Neuron (in vitro differentiated cells): ENCODE measurements at regions not wholly inside any gene's neighbourhood (a gene's known extent, or its start where the extent isn't known, plus 50 kb on each side); places are given as distances from the start of the nearest gene placed in this dataset.

Experiments
- H2AFZ ChIP-seq: one replicate; pipeline ENCODE4 v1.6.1; 2013; ENCODE audit warnings: low read depth, mild to moderate bottlenecking, inconsistent platforms, low read length, moderate library complexity
- H3K27me3 ChIP-seq: one replicate; pipeline ENCODE4 v1.6.1; 2013; ENCODE audit warnings: low read length; ENCODE audit not compliant: insufficient read depth
- H3K36me3 ChIP-seq: one replicate; pipeline ENCODE4 v1.6.1; 2013; ENCODE audit warnings: low read length; ENCODE audit not compliant: insufficient read depth
- H3K4me1 ChIP-seq: one replicate; pipeline ENCODE4 v1.6.1; 2013; ENCODE audit warnings: low read length; ENCODE audit not compliant: insufficient read depth
- H3K4me3 ChIP-seq: 2 replicates; pipeline ENCODE4 v1.5.1; 2013; ENCODE audit warnings: mild to moderate bottlenecking, low read length, moderate library complexity
- H3K9me3 ChIP-seq: one replicate; pipeline ENCODE4 v1.6.1; 2013; ENCODE audit warnings: low read length

GRCh38 chr16:73230651-73231050 lies 182.7 kb upstream of the ZFHX3 start:
- Histone ChIP-seq H3K9me3 (peaks cover 2% of the 10 kb centered on the region), H3K4me3 (no peak overlapping the region), H2AFZ (no peak overlapping the region), H3K4me1 (peaks cover 18% of the 10 kb centered on the region), H3K27me3 (no peaks in the 10 kb centered on the region), H3K36me3 (no peaks in the 10 kb centered on the region)

GRCh38 chr16:73228649-73229048 lies 180.7 kb upstream of the ZFHX3 start:
- no peak overlapping the region for H2AFZ ChIP-seq
- H3K36me3 ChIP-seq: no peaks in the 10 kb centered on the region
- H3K4me1 ChIP-seq: peaks cover 5% of the 10 kb centered on the region
- H3K9me3 ChIP-seq: peaks cover 2% of the 10 kb centered on the region
- no peak overlapping the region for H3K4me3 ChIP-seq
- H3K27me3 ChIP-seq: no peaks in the 10 kb centered on the region

GRCh38 chr16:73226675-73227074 lies 178.7 kb upstream of the ZFHX3 start:
- H3K9me3 ChIP-seq: no peaks in the 10 kb centered on the region
- H3K36me3 ChIP-seq: no peaks in the 10 kb centered on the region
- no peak overlapping the region for H3K4me3 ChIP-seq
- no peak overlapping the region for H2AFZ ChIP-seq
- H3K4me1 ChIP-seq: no peaks in the 10 kb centered on the region
- no peaks in the 10 kb centered on the region for H3K27me3 ChIP-seq

- no peak overlapping the region for H3K4me3 ChIP-seq
- no peaks in the 10 kb centered on the region for H3K36me3 ChIP-seq
- H3K4me1 ChIP-seq: no peaks in the 10 kb centered on the region
- no peaks in the 10 kb centered on the region for H3K27me3 ChIP-seq
- H2AFZ ChIP-seq: no peak overlapping the region
- H3K9me3 ChIP-seq: no peaks in the 10 kb centered on the region
Observed at GRCh38 chr16:73225983-73226382, 178.1 kb upstream of the ZFHX3 start.

GRCh38 chr16:73220836-73221235 lies 172.9 kb upstream of the ZFHX3 start:
- no peak overlapping the region for H3K4me3 ChIP-seq
- H3K4me1 ChIP-seq: no peaks in the 10 kb centered on the region
- H3K36me3 ChIP-seq: no peaks in the 10 kb centered on the region
- no peaks in the 10 kb centered on the region for H3K27me3 ChIP-seq
- no peaks in the 10 kb centered on the region for H3K9me3 ChIP-seq
- H2AFZ ChIP-seq: no peak overlapping the region

GRCh38 chr16:73219176-73219575 lies 171.2 kb upstream of the ZFHX3 start:
- H3K36me3 ChIP-seq: no peaks in the 10 kb centered on the region
- no peaks in the 10 kb centered on the region for H3K9me3 ChIP-seq
- H3K27me3 ChIP-seq: no peaks in the 10 kb centered on the region
- H3K4me1 ChIP-seq: no peaks in the 10 kb centered on the region
- no peak overlapping the region for H3K4me3 ChIP-seq
- H2AFZ ChIP-seq: no peak overlapping the region

- H3K4me3 ChIP-seq: no peak overlapping the region
- no peaks in the 10 kb centered on the region for H3K36me3 ChIP-seq
- no peaks in the 10 kb centered on the region for H3K4me1 ChIP-seq
- H3K9me3 ChIP-seq: no peaks in the 10 kb centered on the region
- no peaks in the 10 kb centered on the region for H3K27me3 ChIP-seq
- H2AFZ ChIP-seq: no peak overlapping the region
Observed at GRCh38 chr16:73217654-73218053, 169.7 kb upstream of the ZFHX3 start.

- H3K27me3 ChIP-seq: no peaks in the 10 kb centered on the region
- H2AFZ ChIP-seq: no peak overlapping the region
- no peak overlapping the region for H3K4me3 ChIP-seq
- no peaks in the 10 kb centered on the region for H3K4me1 ChIP-seq
- no peaks in the 10 kb centered on the region for H3K36me3 ChIP-seq
- H3K9me3 ChIP-seq: no peaks in the 10 kb centered on the region
Observed at GRCh38 chr16:73216932-73217331, 169.0 kb upstream of the ZFHX3 start.

GRCh38 chr16:73215678-73216377 lies 167.9 kb upstream of the ZFHX3 start:
- no peak overlapping the region for H2AFZ ChIP-seq
- H3K4me3 ChIP-seq: no peak overlapping the region

GRCh38 chr16:73214825-73215677 lies 167.1 kb upstream of the ZFHX3 start:
- Histone ChIP-seq H2AFZ (no peak overlapping the region), H3K4me1 (no peaks in the 10 kb centered on the region), H3K36me3 (no peaks in the 10 kb centered on the region), H3K27me3 (no peaks in the 10 kb centered on the region), H3K4me3 (no peak overlapping the region), H3K9me3 (no peaks in the 10 kb centered on the region)

More at GRCh38 chr16:73215678-73216377, 167.9 kb upstream of the ZFHX3 start:
- H3K4me1 ChIP-seq: no peaks in the 10 kb centered on the region
- no peaks in the 10 kb centered on the region for H3K36me3 ChIP-seq
- no peaks in the 10 kb centered on the region for H3K27me3 ChIP-seq
- H3K9me3 ChIP-seq: no peaks in the 10 kb centered on the region

- H3K4me1 ChIP-seq: no peaks in the 10 kb centered on the region
- no peaks in the 10 kb centered on the region for H3K36me3 ChIP-seq
- H2AFZ ChIP-seq: no peak overlapping the region
- H3K9me3 ChIP-seq: peaks cover 3% of the 10 kb centered on the region
- H3K4me3 ChIP-seq: no peak overlapping the region
- H3K27me3 ChIP-seq: no peaks in the 10 kb centered on the region
Observed at GRCh38 chr16:73213732-73214455, 166.0 kb upstream of the ZFHX3 start.

- H3K4me1 ChIP-seq: no peaks in the 10 kb centered on the region
- no peaks in the 10 kb centered on the region for H3K36me3 ChIP-seq
- no peak overlapping the region for H3K4me3 ChIP-seq
Observed at GRCh38 chr16:73212431-73212830, 164.5 kb upstream of the ZFHX3 start.

GRCh38 chr16:73210686-73211085 lies 162.8 kb upstream of the ZFHX3 start:
- no peak overlapping the region for H2AFZ ChIP-seq
- H3K36me3 ChIP-seq: no peaks in the 10 kb centered on the region
- no peak overlapping the region for H3K4me3 ChIP-seq
- H3K4me1 ChIP-seq: no peaks in the 10 kb centered on the region
- peaks cover 3% of the 10 kb centered on the region for H3K9me3 ChIP-seq
- H3K27me3 ChIP-seq: no peaks in the 10 kb centered on the region

More at GRCh38 chr16:73212431-73212830, 164.5 kb upstream of the ZFHX3 start:
- Histone ChIP-seq H2AFZ (no peak overlapping the region), H3K9me3 (peaks cover 3% of the 10 kb centered on the region), H3K27me3 (no peaks in the 10 kb centered on the region)
